BLaER1 (cell line): ENCODE measurements at regions not wholly inside any gene's neighbourhood (a gene's known extent, or its start where the extent isn't known, plus 50 kb on each side); places are given as distances from the start of the nearest gene placed in this dataset.
"Not testable (repeated sequence)": the region's sequence is repeated elsewhere in the genome, so short reads cannot be mapped to it uniquely, and the experiment has no call there.

Experiments
- H3K27ac ChIP-seq: shearing (Covaris generic); formaldehyde crosslinking; 2 replicates; pipeline ENCODE4 v1.8.1; 2022
- H3K27me3 ChIP-seq: shearing (Covaris generic); formaldehyde crosslinking; 2 replicates; pipeline ENCODE4 v1.8.1; 2022
- H3K36me3 ChIP-seq: shearing (Covaris generic); formaldehyde crosslinking; 2 replicates; pipeline ENCODE4 v1.8.1; 2022
- H3K4me1 ChIP-seq: shearing (Covaris generic); formaldehyde crosslinking; 2 replicates; pipeline ENCODE4 v1.8.1; 2022
- H3K4me2 ChIP-seq: shearing (Covaris generic); formaldehyde crosslinking; 2 replicates; pipeline ENCODE4 v1.8.1; 2022
- H3K4me3 ChIP-seq: shearing (Covaris generic); formaldehyde crosslinking; 2 replicates; pipeline ENCODE4 v1.8.1; 2022
- H3K9ac ChIP-seq: shearing (Covaris generic); formaldehyde crosslinking; 2 replicates; pipeline ENCODE4 v1.8.1; 2022
- H3K9me3 ChIP-seq: shearing (Covaris generic); formaldehyde crosslinking; 2 replicates; pipeline ENCODE4 v1.8.1; 2022
- H4K20me1 ChIP-seq: shearing (Covaris generic); formaldehyde crosslinking; 2 replicates; pipeline ENCODE4 v1.8.1; 2022
- Cebpa-rat ChIP-seq: shearing (Covaris generic); IDR thresholded peaks from 2 replicates; pipeline ENCODE4 v1.8.1; 2022

DNA sequence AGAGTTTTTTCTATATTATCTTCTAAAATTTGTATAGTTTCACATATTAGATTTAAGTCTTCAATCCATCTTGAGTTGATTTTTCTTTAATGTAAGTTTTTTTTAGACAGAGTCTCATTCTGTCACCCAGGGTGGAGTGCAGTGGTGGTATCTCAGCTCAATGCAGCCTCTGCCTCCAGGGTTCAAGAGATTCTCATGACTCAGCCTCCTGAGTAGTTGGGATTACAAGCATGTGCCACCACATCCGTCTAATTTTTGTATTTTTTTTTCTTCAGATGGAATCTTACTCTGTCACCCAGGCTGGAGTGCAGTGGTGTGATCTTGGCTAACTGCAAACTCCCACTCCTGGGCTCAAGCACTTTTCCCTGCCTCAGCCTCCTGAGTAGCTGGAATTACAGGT, 143.4 kb upstream of the ZNF92 start:
- no peaks in the 10 kb centered on the region for H3K27me3 ChIP-seq
- H3K9ac ChIP-seq, result no peak overlapping the region
- TF ChIP-seq Cebpa-rat, result no peak
- H4K20me1 ChIP-seq, result no peaks in the 10 kb centered on the region
- no peaks in the 10 kb centered on the region for H3K36me3 ChIP-seq
- H3K27ac ChIP-seq, result no peak overlapping the region
- H3K9me3 ChIP-seq, result 0 out of 2 replicates have a peak, but pooled peaks cover 6% of the 10 kb centered on the region
- H3K4me2 ChIP-seq, result no peak overlapping the region
- no peak overlapping the region for H3K4me3 ChIP-seq
- H3K4me1 ChIP-seq, result peaks cover 27% of the 10 kb centered on the region

DNA sequence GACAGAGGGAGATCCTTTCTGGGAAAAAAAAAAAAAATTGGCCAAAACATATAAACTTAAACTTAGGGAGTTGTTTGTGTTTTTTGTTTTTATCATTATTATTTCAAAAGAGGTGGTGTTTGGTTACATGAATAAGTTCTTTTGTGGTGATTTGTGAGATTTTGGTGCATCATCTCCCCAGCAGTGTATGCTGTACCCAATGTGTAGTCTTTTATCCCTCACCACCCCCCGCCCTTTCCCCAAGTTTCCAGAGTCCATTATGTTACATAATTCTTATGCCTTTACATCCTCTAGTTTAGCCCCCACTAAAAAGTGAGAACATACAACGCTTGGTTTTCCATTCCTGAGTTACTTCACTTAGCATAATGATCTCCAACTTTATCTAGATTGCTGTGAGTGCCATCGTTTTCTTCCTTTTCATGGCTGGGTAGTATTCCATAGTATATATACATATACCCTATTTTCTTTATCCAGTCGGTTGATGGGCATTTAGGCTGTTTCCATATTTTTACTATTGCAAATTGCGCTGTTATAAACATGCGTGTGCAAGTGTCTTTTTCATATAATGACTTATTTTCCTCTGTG, 148.1 kb upstream of the ZNF92 start:
- no peak for TF ChIP-seq Cebpa-rat
- Histone ChIP-seq H3K9ac (no peak overlapping the region), H3K27me3 (no peaks in the 10 kb centered on the region), H3K9me3 (0 out of 2 replicates have a peak, but pooled peaks cover 6% of the 10 kb centered on the region), H3K4me1 (peaks cover 8% of the 10 kb centered on the region), H3K36me3 (no peaks in the 10 kb centered on the region), H4K20me1 (no peaks in the 10 kb centered on the region), H3K4me2 (peak overlapping the region; percentile 36), H3K4me3 (no peak overlapping the region), H3K27ac (no peak overlapping the region)

DNA sequence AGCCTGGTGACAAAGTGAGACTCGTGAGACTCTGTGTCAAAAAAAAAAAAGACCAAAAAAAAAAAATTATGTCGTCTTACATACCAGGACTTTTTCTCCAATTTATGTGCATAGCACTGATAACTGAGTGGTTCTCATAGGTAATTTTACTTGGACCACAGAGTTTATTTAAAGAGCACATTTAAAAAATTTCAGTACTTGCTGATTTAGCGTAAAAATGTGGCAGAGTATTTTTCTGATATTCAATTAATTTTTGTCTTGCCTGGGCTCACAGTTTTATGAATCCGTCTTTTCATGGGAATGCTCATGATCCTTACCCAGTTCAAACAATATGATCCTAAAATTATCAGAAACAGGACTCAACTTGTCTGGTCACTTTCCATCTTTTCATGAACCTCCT, 151.0 kb upstream of the ZNF92 start:
- no peaks in the 10 kb centered on the region for H3K27me3 ChIP-seq
- H3K9ac ChIP-seq, result no peak overlapping the region
- no peak for TF ChIP-seq Cebpa-rat
- H4K20me1 ChIP-seq, result no peaks in the 10 kb centered on the region
- no peak overlapping the region for H3K27ac ChIP-seq
- H3K4me3 ChIP-seq, result no peak overlapping the region
- no peaks in the 10 kb centered on the region for H3K36me3 ChIP-seq
- H3K4me1 ChIP-seq, result peaks cover 8% of the 10 kb centered on the region
- no peaks in the 10 kb centered on the region for H3K9me3 ChIP-seq
- H3K4me2 ChIP-seq, result no peak overlapping the region

DNA sequence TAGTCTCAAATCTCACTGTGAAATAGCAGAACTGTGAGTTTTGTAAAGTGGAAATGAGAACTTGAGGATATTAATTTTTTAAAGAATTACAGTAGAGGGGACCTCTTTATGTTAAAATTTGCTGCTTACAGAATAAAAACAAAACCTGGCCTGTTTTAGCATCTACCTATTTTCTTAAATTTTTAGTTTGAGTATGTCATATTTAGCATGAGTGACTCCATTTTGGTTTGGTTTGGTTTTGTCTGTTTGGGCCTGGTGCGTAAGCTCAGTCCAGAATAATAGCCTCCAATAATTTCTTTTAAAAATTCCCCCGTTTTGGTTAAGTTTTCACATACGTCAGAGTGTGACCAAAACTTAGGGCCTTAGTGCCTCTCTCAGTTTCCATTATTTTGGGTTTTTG, 152.0 kb upstream of the ZNF92 start:
- Histone ChIP-seq H3K4me3 (no peak overlapping the region), H3K4me2 (no peak overlapping the region), H3K27ac (no peak overlapping the region), H4K20me1 (no peaks in the 10 kb centered on the region), H3K9ac (no peak overlapping the region), H3K36me3 (no peaks in the 10 kb centered on the region), H3K4me1 (peaks cover 8% of the 10 kb centered on the region), H3K27me3 (no peaks in the 10 kb centered on the region), H3K9me3 (no peaks in the 10 kb centered on the region)
- TF ChIP-seq Cebpa-rat, result no peak

DNA sequence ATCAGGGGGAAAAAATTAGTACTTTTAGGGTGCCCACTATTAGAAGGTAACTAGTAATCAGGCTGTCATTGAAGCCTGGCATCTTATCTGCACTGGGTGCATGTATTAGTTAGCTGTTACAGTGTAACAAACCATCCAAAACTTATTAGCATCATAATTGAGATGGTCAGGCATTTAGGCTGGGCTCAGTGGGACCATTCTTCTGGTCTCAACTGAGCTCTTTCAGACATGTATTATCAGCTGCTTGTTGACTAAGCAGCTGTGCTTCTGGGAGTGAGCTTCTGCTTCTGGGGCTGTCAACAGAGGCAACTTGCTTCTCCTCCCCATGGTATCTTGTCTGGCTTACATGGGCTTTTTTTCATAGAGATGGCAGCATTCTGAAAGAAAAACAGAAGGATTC, 154.0 kb upstream of the ZNF92 start:
- H3K9me3 ChIP-seq, result no peaks in the 10 kb centered on the region
- H3K4me1 ChIP-seq, result no peaks in the 10 kb centered on the region
- no peaks in the 10 kb centered on the region for H4K20me1 ChIP-seq
- H3K27ac ChIP-seq, result no peak overlapping the region
- H3K4me2 ChIP-seq, result no peak overlapping the region
- H3K36me3 ChIP-seq, result no peaks in the 10 kb centered on the region
- no peak overlapping the region for H3K9ac ChIP-seq
- H3K4me3 ChIP-seq, result no peak overlapping the region
- H3K27me3 ChIP-seq, result no peaks in the 10 kb centered on the region
- TF ChIP-seq Cebpa-rat, result no peak

DNA sequence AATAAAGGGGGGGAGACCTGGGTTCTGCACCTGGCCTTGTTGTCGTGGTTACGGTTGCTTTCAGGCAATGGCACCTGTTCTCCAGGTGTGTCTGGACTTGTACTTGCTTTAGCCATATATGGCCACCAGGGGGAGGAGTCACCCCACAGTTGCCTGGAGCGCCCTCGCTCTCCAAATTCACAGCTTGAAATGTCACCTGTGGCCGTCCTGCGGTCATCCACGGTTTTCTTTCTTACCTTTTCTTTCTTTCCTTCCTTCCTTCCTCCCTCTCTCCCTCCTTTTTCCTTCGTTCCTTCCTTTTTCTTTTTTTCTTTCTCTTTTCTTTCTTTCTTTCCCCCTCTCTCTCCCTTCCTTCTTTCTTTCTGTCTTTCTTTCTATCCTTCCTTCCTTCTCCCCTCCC, 157.2 kb upstream of the ZNF92 start:
- Histone ChIP-seq H4K20me1 (no peaks in the 10 kb centered on the region), H3K4me3 (no peak overlapping the region), H3K4me1 (no peaks in the 10 kb centered on the region), H3K27me3 (no peaks in the 10 kb centered on the region), H3K9ac (no peak overlapping the region), H3K4me2 (no peak overlapping the region), H3K36me3 (no peaks in the 10 kb centered on the region), H3K9me3 (no peaks in the 10 kb centered on the region), H3K27ac (no peak overlapping the region)
- TF ChIP-seq Cebpa-rat, result no peak

DNA sequence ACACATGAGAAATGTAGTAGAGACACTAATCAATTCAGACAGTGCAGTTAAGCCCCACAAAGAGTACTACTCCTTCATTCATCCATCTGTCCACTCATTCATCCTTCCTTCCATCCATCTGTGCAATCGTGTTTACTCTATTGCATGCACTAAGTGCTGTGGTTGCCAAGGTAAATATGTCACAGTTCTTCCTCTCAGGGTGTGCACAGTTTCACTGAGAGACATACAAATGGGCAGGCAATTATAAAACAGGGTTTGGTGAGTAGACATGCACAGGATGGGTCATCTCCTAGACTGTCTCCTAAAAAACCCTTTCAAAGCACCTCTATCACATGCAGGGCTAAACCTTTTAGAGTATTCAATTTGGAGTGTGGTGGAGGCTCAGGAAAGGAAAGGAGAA, 160.4 kb upstream of the ZNF92 start:
- not testable (repeated sequence) for H3K27me3 ChIP-seq, H3K4me3 ChIP-seq, H3K36me3 ChIP-seq, H3K9me3 ChIP-seq, H3K4me1 ChIP-seq, H3K27ac ChIP-seq, H4K20me1 ChIP-seq, H3K4me2 ChIP-seq, H3K9ac ChIP-seq

DNA sequence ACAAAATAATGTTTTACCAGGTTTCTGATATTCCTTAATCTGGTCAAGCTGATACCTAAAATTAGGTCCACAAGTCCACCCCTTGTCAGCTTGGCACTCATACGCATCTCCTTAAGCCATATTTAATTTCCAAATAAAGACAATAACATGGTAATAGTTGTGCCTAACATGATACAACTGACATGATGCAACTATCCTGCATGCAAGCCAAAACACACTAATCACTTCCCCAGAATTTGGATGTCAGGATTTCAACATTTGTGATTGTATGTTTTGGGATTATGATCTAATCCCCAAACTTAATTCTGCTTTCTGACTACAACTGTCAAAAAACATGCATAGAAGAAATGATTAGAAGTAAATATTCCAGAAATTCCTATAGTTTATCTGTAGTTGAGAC, 174.4 kb upstream of the ZNF92 start:
- not testable (repeated sequence) for H4K20me1 ChIP-seq, H3K27ac ChIP-seq, H3K36me3 ChIP-seq, H3K4me2 ChIP-seq, H3K4me1 ChIP-seq, H3K9me3 ChIP-seq, H3K9ac ChIP-seq, H3K4me3 ChIP-seq, H3K27me3 ChIP-seq

DNA sequence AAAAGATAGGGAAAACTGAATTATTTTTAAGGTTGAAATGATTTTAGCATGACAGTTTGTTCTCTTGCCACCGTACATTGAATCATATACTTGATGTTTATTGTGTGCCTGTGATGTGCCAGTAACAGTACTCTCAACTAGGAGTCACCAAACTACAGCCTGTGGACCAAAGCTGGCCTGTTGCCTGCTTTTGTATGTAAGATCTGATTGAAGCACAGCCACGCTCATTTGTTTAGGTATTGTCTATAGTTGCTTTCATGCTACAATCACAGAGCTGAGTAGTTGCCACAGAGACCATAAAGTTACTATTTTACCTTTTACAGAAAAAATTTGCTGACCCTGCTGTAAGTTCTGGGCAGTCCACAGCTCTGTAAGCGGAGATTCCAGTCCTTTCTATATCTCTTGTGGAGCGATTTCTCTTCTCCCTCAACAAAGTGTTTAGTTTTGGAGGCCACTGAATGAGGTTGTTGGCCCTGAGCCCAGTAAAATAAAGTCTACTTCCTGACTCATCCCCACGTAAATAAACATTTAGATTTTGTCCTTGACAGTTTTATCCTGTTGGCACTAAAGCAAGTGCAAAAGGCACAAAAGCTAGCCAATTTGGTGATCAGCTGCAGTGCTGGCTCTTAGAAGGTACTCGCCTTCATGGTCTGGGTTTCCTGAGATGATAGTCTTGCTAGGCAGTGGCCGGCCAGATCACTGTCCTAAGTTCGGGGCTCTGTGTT, 180.2 kb upstream of the ZNF92 start:
- not testable (repeated sequence) for H3K27ac ChIP-seq, H3K4me1 ChIP-seq, H3K9me3 ChIP-seq, H3K4me2 ChIP-seq, H3K4me3 ChIP-seq, H3K36me3 ChIP-seq, H3K27me3 ChIP-seq, H4K20me1 ChIP-seq, H3K9ac ChIP-seq

DNA sequence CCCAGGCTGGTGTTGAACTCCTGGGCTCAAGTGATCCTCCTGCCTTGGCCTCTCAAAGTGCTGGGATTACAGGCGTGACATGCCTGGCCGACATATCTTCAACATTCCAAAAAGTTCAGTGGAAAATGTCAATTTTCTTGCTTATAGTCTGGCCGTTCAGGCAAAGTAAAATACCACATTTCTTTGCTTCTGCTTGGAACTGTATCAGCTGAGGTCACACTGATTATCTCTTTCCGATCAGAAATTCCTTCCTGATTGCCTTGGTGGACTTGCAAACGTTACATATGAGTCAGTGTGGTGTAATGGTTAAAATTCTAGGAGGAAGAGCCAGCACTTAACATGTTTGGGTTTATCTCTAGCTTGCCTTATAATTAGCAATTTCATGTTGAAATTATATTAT, 170.6 kb upstream of the ERV3-1 start:
- not testable (repeated sequence) for H3K4me3 ChIP-seq

DNA sequence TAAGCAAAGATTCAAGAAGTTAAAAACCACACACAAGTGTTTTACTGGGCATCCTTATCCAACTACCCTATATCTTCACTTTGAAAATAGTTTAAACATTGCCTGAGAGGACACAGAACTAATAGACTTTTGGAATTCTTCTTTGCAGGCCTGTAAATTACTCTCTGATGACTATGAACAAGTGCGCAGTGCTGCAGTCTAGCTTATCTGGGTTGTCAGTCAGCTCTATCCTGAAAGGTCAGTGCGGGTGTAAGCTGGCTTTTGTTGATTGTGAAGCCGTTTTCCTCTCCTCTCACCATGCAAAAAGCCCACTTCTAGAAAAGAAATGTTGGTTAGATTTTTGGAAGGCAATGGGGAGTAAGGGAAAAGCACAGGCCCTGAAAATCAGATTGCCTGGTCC, 143.6 kb upstream of the ERV3-1 start:
- not testable (repeated sequence) for H3K4me3 ChIP-seq, H3K36me3 ChIP-seq, H4K20me1 ChIP-seq, H3K27ac ChIP-seq, H3K4me2 ChIP-seq, H3K9ac ChIP-seq, H3K27me3 ChIP-seq, H3K4me1 ChIP-seq, H3K9me3 ChIP-seq

More for the DNA sequence above, 170.6 kb upstream of the ERV3-1 start:
- not testable (repeated sequence) for H3K27ac ChIP-seq, H3K36me3 ChIP-seq, H3K4me1 ChIP-seq, H3K9me3 ChIP-seq, H3K4me2 ChIP-seq, H3K27me3 ChIP-seq, H4K20me1 ChIP-seq, H3K9ac ChIP-seq

DNA sequence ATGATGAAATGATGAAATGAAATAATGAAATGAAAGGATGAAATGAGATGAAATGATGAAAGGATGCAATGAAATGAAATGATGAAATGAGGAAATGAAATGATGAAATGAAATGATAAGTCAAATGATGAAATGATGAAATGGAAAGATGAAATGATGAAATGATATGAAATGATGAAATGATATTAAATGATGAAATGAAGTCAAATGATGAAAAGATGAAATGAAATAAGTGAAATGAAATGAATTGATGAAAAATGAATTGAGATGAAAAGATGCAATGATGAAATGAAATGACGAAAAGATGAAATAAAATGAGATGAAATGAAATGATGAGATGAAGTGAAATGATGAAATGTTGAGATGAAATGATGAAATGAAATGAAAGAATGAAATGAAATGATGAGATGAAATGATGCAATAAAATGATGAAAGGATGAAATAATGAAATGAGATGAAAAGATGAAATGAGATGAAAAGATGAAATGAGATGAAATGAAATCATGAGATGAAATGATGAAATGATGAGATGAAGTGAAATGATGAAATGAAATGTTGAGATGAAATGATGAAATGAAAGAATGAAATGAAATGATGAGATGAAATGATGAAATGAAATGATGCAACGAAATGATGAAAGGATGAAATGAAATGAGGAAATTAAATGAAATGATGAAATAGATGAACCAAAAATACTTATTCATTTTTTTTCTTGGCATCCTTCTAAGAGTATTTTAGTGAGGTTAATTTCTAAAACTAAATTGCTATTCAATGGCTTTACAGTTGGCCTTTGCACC, 139.8 kb upstream of the ERV3-1 start:
- not testable (repeated sequence) for H3K4me3 ChIP-seq, H3K9me3 ChIP-seq, H3K27ac ChIP-seq

DNA sequence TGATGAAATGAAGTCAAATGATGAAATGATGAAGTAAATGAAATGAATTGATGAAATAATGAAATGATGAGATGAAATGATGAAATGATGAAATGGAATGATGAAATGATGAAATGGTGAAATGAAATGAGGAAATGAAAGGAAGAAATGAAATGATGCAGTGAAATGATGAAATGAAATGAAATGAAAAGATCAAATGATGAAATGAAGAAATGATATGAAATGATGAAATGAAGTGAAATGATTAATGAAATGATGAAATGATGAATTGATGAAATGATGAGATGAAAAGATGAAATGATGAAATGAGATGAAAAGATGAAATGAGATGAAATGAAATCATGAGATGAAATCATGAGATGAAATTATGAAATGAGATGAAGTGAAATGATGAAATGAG, 139.2 kb upstream of the ERV3-1 start:
- not testable (repeated sequence) for H3K9me3 ChIP-seq, H3K27ac ChIP-seq, H3K9ac ChIP-seq, H3K36me3 ChIP-seq, H3K4me3 ChIP-seq, H3K4me2 ChIP-seq, H4K20me1 ChIP-seq, H3K4me1 ChIP-seq
- H3K27me3 ChIP-seq, result peaks cover 13% of the 10 kb centered on the region

More for the DNA sequence above, 139.8 kb upstream of the ERV3-1 start:
- not testable (repeated sequence) for H3K4me1 ChIP-seq, H3K36me3 ChIP-seq, H3K27me3 ChIP-seq, H3K9ac ChIP-seq, H4K20me1 ChIP-seq, H3K4me2 ChIP-seq

DNA sequence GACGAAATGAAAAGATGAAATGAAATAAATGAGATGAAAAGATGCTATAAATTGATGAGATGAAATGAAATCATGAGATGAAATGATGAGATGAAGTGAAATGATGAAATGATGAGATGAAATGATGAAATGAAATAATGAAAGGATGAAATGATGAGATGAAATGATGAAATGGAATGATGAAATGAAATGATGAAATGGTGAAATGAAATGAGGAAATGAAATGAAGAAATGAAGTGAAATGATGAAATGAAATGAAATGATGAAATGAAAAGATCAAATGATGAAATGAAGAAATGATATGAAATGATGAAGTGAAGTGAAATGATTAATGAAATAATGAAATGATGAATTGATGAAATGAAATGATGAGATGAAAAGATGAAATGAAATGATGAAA, 138.5 kb upstream of the ERV3-1 start:
- not testable (repeated sequence) for H3K4me2 ChIP-seq, H3K4me1 ChIP-seq, H4K20me1 ChIP-seq, H3K27ac ChIP-seq, H3K9ac ChIP-seq, H3K9me3 ChIP-seq, H3K4me3 ChIP-seq, H3K36me3 ChIP-seq
- H3K27me3 ChIP-seq, result peaks cover 16% of the 10 kb centered on the region
